T-helper 1 cell treated with Interleukin-12 subunit alpha and Interleukin-12 subunit beta and Interleukin-4 antibody, amounts not matched to agents 30 ng/mL and 1 ng/mL, for 36 hours (primary cell): ENCODE measurements at regions not wholly inside any gene's neighbourhood (a gene's known extent, or its start where the extent isn't known, plus 50 kb on each side); places are given as distances from the start of the nearest gene placed in this dataset.

Experiments
- intact Hi-C: fragments of 100-400 bp; cut with micrococcal nuclease; formaldehyde crosslinking; loops from one replicate; pipeline ENCODE4 v1.15.1; 2024

GRCh38 chr15:39456159-39456558 is 124.7 kb upstream of the THBS1 start:
- intact Hi-C loops = no loop called here

GRCh38 chr15:39456582-39457330 is 124.1 kb upstream of the THBS1 start:
- intact Hi-C loops = no loop called here

- intact Hi-C loops = no loop called here
Measured at GRCh38 chr15:39458131-39458530, 122.7 kb upstream of the THBS1 start.

GRCh38 chr15:39459548-39459947 is 121.3 kb upstream of the THBS1 start:
- intact Hi-C loops = no loop called here

GRCh38 chr15:39460748-39461147 is 120.1 kb upstream of the THBS1 start:
- intact Hi-C loops = no loop called here

GRCh38 chr15:39461536-39462130 is 119.2 kb upstream of the THBS1 start:
- intact Hi-C loops = no loop called here

- intact Hi-C loops = no loop called here
Measured at GRCh38 chr15:39462691-39463090, 118.2 kb upstream of the THBS1 start.

- intact Hi-C loops = no loop called here
Measured at GRCh38 chr15:39465843-39466749, 114.8 kb upstream of the THBS1 start.

- intact Hi-C loops = no loop called here
Measured at GRCh38 chr15:39466750-39467105, 114.2 kb upstream of the THBS1 start.

GRCh38 chr15:39468331-39468730 is 112.5 kb upstream of the THBS1 start:
- intact Hi-C loops = no loop called here

- intact Hi-C loops = no loop called here
Measured at GRCh38 chr15:39468828-39469227, 112.1 kb upstream of the THBS1 start.

GRCh38 chr15:39471785-39472574 is 108.9 kb upstream of the THBS1 start:
- intact Hi-C loops = loop anchor here (10.0 kb wide), 1 partner anchor 347 kb away; no protein-coding TSS in a partner anchor

GRCh38 chr15:39472621-39473297 is 108.1 kb upstream of the THBS1 start:
- intact Hi-C loops = loop anchor here (10.0 kb wide), 1 partner anchor 348 kb away; no protein-coding TSS in a partner anchor

- intact Hi-C loops = loop anchor here (10.0 kb wide), 1 partner anchor 349 kb away; no protein-coding TSS in a partner anchor
Measured at GRCh38 chr15:39473298-39473947, 107.5 kb upstream of the THBS1 start.

GRCh38 chr15:39474657-39475056 is 106.2 kb upstream of the THBS1 start:
- intact Hi-C loops = loop anchor here (10.0 kb wide), 1 partner anchor 350 kb away; no protein-coding TSS in a partner anchor

GRCh38 chr15:39478996-39479395 is 101.9 kb upstream of the THBS1 start:
- intact Hi-C loops = loop anchor here (10.0 kb wide), 1 partner anchor 354 kb away; no protein-coding TSS in a partner anchor

- intact Hi-C loops = loop anchor here (10.0 kb wide), 1 partner anchor 355 kb away; no protein-coding TSS in a partner anchor
Measured at GRCh38 chr15:39479911-39480310, 101.0 kb upstream of the THBS1 start.

GRCh38 chr15:39482459-39482858 is 98.4 kb upstream of the THBS1 start:
- intact Hi-C loops = no loop called here

- intact Hi-C loops = no loop called here
Measured at GRCh38 chr15:39486621-39487457, 94.0 kb upstream of the THBS1 start.
